ENCODE measurements at regions not wholly inside any gene's neighbourhood (a gene's known extent, or its start where the extent isn't known, plus 50 kb on each side); places are given as distances from the start of the nearest gene placed in this dataset.

DNA sequence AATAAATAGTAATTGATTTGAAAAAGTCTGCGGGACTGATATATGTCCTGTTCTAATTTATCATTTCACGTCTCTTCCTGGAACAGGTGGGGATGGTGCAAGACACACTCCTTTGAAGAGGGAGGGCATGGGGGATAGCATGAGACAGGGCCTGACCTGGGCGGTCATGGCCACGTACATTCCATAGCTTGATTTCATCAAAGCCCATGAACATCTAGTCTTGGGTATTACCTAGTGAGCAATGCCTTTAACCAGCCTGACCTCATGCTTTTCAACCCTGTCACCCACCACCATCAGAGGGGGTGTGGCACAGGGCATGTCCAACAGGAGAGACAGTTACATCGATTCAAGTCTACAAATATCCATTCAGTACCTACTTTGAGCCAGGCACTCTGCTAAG lies 52.3 kb upstream of the HOPX start:
- CTCF ChIA-PET (ENCODE audit: partially characterized antibody) = interaction anchor here (0.9 to 1.6 kb wide), 2 partner anchors 103 to 208 kb away, joined by 3 to 4 read pairs; no protein-coding TSS in a partner anchor
- H4K91ac ChIP-seq (replicated peaks; ENCODE audit: insufficient read length, low read length) = no peak overlapping the region
- no peak overlapping the region for H2BK120ac ChIP-seq (replicated peaks; ENCODE audit: low read depth, low read length)
- no peaks in the 10 kb centered on the region for H3K27me3 ChIP-seq (replicated peaks in 1 of 4; ENCODE audit: control insufficient read depth in 3 of 4, extremely low read depth in 1 of 4, insufficient read depth in 3 of 4, low read length in 3 of 4)
- H2AFZ ChIP-seq (ENCODE audit: low read length) = no peak overlapping the region
- POLR2A ChIA-PET (ENCODE audit: partially characterized antibody) = no interaction called here
- H3K4ac ChIP-seq (replicated peaks; ENCODE audit: insufficient read length, low read depth, low read length) = no peak overlapping the region
- no peaks in the 10 kb centered on the region; the same call in 1 of the 2 replicates for H3K23me2 ChIP-seq (ENCODE audit: low read depth, low read length)
- FAIRE-seq = no peak
- H3K79me1 ChIP-seq (ENCODE audit: low read depth, low read length) = no peaks in the 10 kb centered on the region
- no peak overlapping the region for H3K23ac ChIP-seq (ENCODE audit: insufficient read length)
- H3K4me3 ChIP-seq (ENCODE audit: extremely low read depth in 1 of 4, insufficient read depth in 2 of 4, low read depth in 3 of 4, low read length in 4 of 4) = no peak overlapping the region
- no peak overlapping the region for H4K5ac ChIP-seq (ENCODE audit: insufficient read length, low read depth, low read length)
- H3K27ac ChIP-seq (ENCODE audit: low read depth, low read length) = no peak overlapping the region
- no peak overlapping the region for H2BK5ac ChIP-seq (ENCODE audit: low read depth, low read length)
- H3K9me3 ChIP-seq (ENCODE audit: insufficient read depth in 2 of 2, low read depth in 1 of 2, low read length in 1 of 2) = no peaks in the 10 kb centered on the region
- H3K18ac ChIP-seq (ENCODE audit: extremely low read depth, low read length) = no peak overlapping the region
- H2BK20ac ChIP-seq (ENCODE audit: low read length) = no peak overlapping the region
- H3K36me3 ChIP-seq (ENCODE audit: control insufficient read depth in 2 of 4, insufficient read depth in 4 of 4, low read length in 3 of 4) = no peaks in the 10 kb centered on the region
- no peaks in the 10 kb centered on the region for H3K4me1 ChIP-seq (replicated peaks in 1 of 4; ENCODE audit: control insufficient read depth in 3 of 4, insufficient read depth in 4 of 4, low read length in 3 of 4)
- no peak overlapping the region for H2BK15ac ChIP-seq (ENCODE audit: low read length)
- H2AK5ac ChIP-seq (ENCODE audit: low read depth, low read length) = no peak overlapping the region
- no peak overlapping the region for H2BK12ac ChIP-seq (ENCODE audit: low read depth, low read length)
- H4K8ac ChIP-seq (ENCODE audit: extremely low read depth, insufficient read depth, low read length) = no peak overlapping the region
- no peak overlapping the region for H3K4me2 ChIP-seq (ENCODE audit: insufficient read depth in 1 of 2, low read depth in 2 of 2, low read length in 2 of 2)
- no peak overlapping the region for H3K9ac ChIP-seq (replicated peaks in 1 of 4; ENCODE audit: extremely low read depth in 1 of 4, low read depth in 3 of 4, low read length in 3 of 4)
- no peak for DNase-seq (ENCODE audit: low read depth in 1 of 2, low spot score in 2 of 2)
- no peak overlapping the region for H3K14ac ChIP-seq (ENCODE audit: insufficient read length)
- no peak overlapping the region for H3K56ac ChIP-seq (replicated peaks; ENCODE audit: insufficient read length, low read depth, low read length)
- H4K20me1 ChIP-seq (replicated peaks in 1 of 2; ENCODE audit: control insufficient read depth in 1 of 2, insufficient read depth in 2 of 2, low read length in 2 of 2) = no peaks in the 10 kb centered on the region
- 83% methylated on average over 5 of the region's 5 CpGs; no CpG with 5 or more reads in 1 of the 2 experiments for WGBS, 2 experiments (ENCODE audit: extremely low coverage in 1 of 2, insufficient coverage in 1 of 2, insufficient read length in 1 of 2, insufficient replicate concordance in 2 of 2, low coverage in 1 of 2, low lambda C conversion rate in 2 of 2, missing lambda C conversion rate in 1 of 2)
- no peaks in the 10 kb centered on the region for H3K79me2 ChIP-seq (ENCODE audit: control insufficient read depth in 1 of 2, insufficient read depth in 2 of 2, low read length in 2 of 2)
- TF ChIP-seq YY1 (IDR thresholded peaks at IDR 0.05; ENCODE audit: low read depth, low read length) = no peak
- TF ChIP-seq BRCA1 (IDR thresholded peaks at IDR 0.05; ENCODE audit: low read depth, low read length) = no peak
- TF ChIP-seq EGR1 (IDR thresholded peaks at IDR 0.05; ENCODE audit: borderline replicate concordance, low read depth, low read length) = no peak
- TF ChIP-seq RFX5 (IDR thresholded peaks at IDR 0.05; ENCODE audit: borderline replicate concordance, low read depth, low read length) = no peak
- no peak for TF ChIP-seq JUN (IDR thresholded peaks at IDR 0.05; ENCODE audit: low read depth, low read length)
- no peak for TF ChIP-seq KDM1A (IDR thresholded peaks at IDR 0.05; ENCODE audit: borderline replicate concordance, low read length)
- TF ChIP-seq, protein P1, sequence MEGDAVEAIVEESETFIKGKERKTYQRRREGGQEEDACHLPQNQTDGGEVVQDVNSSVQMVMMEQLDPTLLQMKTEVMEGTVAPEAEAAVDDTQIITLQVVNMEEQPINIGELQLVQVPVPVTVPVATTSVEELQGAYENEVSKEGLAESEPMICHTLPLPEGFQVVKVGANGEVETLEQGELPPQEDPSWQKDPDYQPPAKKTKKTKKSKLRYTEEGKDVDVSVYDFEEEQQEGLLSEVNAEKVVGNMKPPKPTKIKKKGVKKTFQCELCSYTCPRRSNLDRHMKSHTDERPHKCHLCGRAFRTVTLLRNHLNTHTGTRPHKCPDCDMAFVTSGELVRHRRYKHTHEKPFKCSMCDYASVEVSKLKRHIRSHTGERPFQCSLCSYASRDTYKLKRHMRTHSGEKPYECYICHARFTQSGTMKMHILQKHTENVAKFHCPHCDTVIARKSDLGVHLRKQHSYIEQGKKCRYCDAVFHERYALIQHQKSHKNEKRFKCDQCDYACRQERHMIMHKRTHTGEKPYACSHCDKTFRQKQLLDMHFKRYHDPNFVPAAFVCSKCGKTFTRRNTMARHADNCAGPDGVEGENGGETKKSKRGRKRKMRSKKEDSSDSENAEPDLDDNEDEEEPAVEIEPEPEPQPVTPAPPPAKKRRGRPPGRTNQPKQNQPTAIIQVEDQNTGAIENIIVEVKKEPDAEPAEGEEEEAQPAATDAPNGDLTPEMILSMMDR (IDR thresholded peaks at IDR 0.05; ENCODE audit: control extremely low read depth in 1 of 3, insufficient read depth in 1 of 3, low read depth in 1 of 3, low read length in 3 of 3) = no peak
- no peak for TF ChIP-seq TEAD4 (IDR thresholded peaks at IDR 0.05; ENCODE audit: low read depth, low read length)
- no peak for TF ChIP-seq TBP (IDR thresholded peaks at IDR 0.05; ENCODE audit: low read depth, low read length)
- no peak for TF ChIP-seq FOSL1 (IDR thresholded peaks at IDR 0.05; ENCODE audit: insufficient read depth, low read depth, low read length)
- no peak for TF ChIP-seq CTBP2 (IDR thresholded peaks at IDR 0.05; ENCODE audit: borderline replicate concordance, insufficient read depth, insufficient read length, low read length)
- no peak for TF ChIP-seq CHD1 (IDR thresholded peaks at IDR 0.05; ENCODE audit: low read depth, low read length)
- TF ChIP-seq TCF12 (IDR thresholded peaks at IDR 0.05; ENCODE audit: low read depth, low read length) = no peak

Data from H1 (cell line).